ENCODE measurements at regions not wholly inside any gene's neighbourhood (a gene's known extent, or its start where the extent isn't known, plus 50 kb on each side); places are given as distances from the start of the nearest gene placed in this dataset.

GRCh38 chr6:12221856-12222255 lies 68.3 kb upstream of the EDN1 start:
- DNase-seq, result no peak

DNA sequence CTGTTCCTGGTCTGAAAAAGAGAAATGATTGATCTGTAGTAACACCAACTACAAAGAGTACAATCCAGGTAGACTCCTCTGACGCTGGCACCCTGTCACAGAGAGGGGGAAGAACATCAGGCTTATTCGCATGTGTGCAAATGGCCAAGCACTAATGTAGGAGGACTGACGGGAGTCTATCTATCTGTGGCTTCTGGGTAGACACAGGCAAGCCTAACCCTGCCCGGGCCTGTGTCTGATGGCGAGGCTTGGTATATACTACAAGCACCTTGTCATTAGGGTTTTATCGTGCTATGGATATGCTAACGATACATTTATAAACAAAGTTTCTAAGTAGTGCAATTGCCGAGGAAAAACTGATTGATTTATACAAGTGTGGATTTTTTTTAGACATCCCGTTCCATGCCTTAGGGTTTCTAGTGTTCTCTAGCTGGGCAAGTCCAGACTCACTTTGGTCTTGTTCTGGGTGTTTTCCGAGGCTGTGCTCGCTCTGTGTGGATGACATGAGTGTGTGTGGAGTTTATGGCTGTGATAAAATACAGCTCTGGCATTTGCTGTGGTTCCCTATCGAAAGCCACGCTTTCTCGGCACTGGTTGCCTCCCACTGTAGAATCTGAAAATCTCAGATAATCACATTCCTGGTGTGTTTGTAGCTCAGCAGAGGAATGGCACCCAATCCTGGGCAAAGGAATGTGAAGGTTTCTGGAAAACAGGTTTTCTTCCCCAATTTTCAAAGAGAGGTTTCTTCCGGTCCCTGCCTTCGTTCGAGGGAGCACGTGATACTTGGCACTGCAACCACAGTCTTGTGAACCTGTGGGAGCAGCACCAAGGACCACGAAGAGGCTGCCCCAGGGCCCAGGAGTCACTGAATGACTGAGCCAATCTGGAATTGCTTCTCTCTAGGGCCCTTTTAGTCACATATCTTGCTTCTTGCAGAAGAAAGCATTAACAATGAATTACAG lies 67.5 kb upstream of the EDN1 start:
- no peak for DNase-seq

GRCh38 chr6:12223383-12223782 lies 66.8 kb upstream of the EDN1 start:
- DNase-seq, result no peak

DNA sequence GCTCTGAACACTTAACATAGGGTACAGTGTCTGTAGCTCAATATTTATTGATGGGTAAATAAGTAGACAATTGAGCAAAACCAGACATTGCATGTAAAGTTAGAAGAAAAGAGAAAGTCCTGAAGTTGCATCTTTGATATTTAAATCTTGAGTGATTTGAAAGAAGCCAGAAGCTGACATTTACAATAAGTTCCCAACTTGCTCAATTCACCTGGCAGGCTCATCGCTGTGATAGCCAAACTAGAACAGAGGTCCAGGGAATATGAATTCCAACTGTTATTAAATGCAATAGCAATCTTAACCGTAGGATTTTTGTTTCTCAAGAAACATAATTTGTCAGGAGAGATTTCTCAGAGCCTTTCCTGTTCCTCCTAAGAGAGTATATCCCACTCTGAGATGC lies 65.9 kb upstream of the EDN1 start:
- no peak for DNase-seq

GRCh38 chr6:12228447-12229146 lies 61.6 kb upstream of the EDN1 start:
- DNase-seq, result no peak

GRCh38 chr6:12229332-12229731 lies 60.8 kb upstream of the EDN1 start:
- no peak for DNase-seq

- no peak for DNase-seq
These were observed 59.6 kb upstream of the EDN1 start for GRCh38 chr6:12230523-12230922.

DNA sequence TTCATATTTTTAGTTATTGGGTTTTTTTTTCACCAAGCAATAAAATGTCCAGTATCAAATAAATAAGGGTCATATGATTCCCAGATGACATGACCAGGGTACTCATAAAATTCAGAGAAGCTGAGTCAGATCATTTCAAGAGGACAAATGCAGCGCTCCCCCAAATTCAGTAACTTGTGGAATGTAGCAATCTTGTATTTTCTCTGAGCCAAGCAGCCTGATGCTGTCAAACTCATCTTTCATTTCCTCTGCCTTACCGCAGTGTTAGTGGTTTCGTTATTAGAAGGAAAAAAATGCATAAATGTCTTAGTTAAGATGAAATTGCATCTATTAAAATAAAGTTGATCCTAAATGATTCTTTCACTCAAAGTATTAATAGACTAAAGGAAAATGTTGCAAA lies 57.8 kb upstream of the EDN1 start:
- peak; percentile 28 for DNase-seq

- DNase-seq, result no peak
These were observed 57.3 kb upstream of the EDN1 start for GRCh38 chr6:12232821-12233220.

- DNase-seq, result peak; percentile 74
These were observed 56.2 kb upstream of the EDN1 start for GRCh38 chr6:12233693-12234571.

GRCh38 chr6:12235341-12235740 lies 54.8 kb upstream of the EDN1 start:
- no peak for DNase-seq

DNA sequence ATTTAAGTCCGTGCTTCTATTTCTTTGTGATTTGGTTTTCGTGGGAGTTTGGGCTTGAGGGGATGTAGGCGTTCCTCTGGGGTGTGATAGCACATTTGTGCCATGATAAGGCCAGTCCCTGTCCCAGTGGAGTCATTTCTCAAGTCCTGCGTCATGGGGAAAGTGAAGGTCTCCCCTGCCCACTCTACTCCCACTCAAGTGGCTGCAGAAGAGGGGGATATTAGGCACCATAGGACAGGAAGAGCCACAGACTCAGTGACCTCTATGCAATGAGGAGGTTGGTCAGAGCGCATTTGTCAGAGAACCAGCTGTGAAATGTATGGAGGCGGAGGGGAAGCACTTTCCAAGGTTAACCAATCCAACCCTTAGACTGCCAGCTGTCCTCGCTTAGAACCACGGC lies 51.9 kb upstream of the EDN1 start:
- no peak for DNase-seq

Data from CD4-positive, alpha-beta T cell treated with Interleukin-10 for 1 hour (primary cell).